Left lung (tissue), 4 donors: ENCODE measurements at regions not wholly inside any gene's neighbourhood (a gene's known extent, or its start where the extent isn't known, plus 50 kb on each side); places are given as distances from the start of the nearest gene placed in this dataset.

Source experiments
- ATAC-seq: fragments of 200-7000 bp; cut with Tn5 transposase; one replicate; pipeline ENCODE4 v1.9.1; 2020; ENCODE audit warnings: moderate library complexity
- DNase-seq, 4 donors: peaks; one replicate each; pipeline ENCODE4 v3.0.0-alpha.2; 2013 to 2020
- H3K27ac ChIP-seq, 2 donors: fragments of 200-600 bp; sonication (generic) in 1 of 2; one replicate each; pipeline versions ENCODE4 v1.5.0 to v1.8.0; 2020 to 2021
- H3K27me3 ChIP-seq, 2 donors: fragments of 200-600 bp; sonication (generic) in 1 of 2; one replicate each; pipeline versions ENCODE4 v1.5.0 to v1.8.0; 2020 to 2021
- H3K36me3 ChIP-seq, 2 donors: fragments of 200-600 bp; sonication (generic) in 1 of 2; one replicate each; pipeline versions ENCODE4 v1.5.0 to v1.8.0; 2020 to 2021
- H3K4me1 ChIP-seq, 2 donors: fragments of 200-600 bp; one replicate each; pipeline ENCODE4 v1.8.0; 2021
- H3K4me3 ChIP-seq, 2 donors: fragments of 200-600 bp; sonication (generic) in 1 of 2; one replicate each; pipeline versions ENCODE4 v1.5.0 to v1.8.0; 2020 to 2021; ENCODE audit warnings: mild to moderate bottlenecking in 1 of 2
- H3K9me3 ChIP-seq, 2 donors: fragments of 200-600 bp; sonication (generic) in 1 of 2; one replicate each; pipeline versions ENCODE4 v1.5.0 to v1.8.0; 2020 to 2021
- intact Hi-C, 2 donors: fragments of 100-400 bp; cut with DNase I; formaldehyde crosslinking; loops; one replicate each; pipeline versions ENCODE4 v1.11.2 to v1.14.2; 2022
- TF ChIP-seq, protein P1 (sequence below), 2 donors: fragments of 200-600 bp; sonication (generic) in 1 of 2; IDR thresholded peaks; one replicate each; pipeline versions ENCODE4 v1.5.0 to v1.8.0; 2021; ENCODE audit warnings: antibody characterized with exemption in 2 of 2
- donor health status: DM: no; HTN: yes; CAD: no.
- donor health status: DM: no; HTN: no; CAD: no.

DNA sequence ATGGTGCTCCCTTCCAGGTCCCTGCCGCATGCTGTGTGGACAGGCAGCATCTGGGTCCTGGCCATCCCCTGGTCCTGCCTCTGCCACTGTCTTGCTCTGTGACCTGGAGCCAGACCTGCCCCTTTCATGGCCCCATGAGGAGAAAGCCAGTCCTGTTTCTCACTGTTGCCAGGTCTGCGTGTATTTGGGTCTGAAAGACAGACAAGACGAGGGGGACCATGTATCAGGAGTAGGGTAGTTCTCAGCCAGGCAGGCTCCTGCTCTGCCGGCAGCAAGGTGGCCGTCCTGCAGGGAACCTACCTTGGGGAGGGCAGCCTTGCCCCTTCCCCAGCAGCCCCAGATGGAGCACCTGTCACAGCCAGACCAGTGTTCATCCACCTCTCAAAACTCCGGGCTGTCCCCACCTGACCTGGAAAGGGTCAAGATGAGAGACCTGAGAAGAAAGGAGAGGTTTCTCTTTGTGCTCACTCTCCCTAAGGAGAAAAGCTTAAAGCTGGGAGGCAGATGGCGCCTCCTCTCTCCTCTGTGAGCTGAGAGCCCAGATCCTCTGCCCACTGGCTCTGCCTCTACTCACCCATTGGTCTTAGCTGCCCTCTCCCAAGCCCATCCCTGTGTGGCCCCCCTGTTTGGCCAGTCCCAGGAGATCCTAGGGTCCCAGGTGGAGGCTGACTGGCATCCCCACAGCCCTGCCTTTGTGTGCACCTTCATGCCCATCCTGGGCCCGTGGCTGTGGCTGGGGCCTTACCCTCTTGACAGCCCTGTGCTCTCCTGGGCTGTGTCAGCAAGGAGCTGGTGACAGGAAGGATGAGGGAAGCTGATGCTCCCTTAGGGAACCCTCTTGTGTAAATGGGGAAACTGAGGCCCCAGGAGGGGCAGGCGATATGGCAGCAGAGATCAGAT is 116.1 kb upstream of the PCBD1 start:
- H3K4me1 ChIP-seq, result no peaks in the 10 kb centered on the region
- no peak for DNase-seq
- intact Hi-C loops, result no loop called here
- H3K36me3 ChIP-seq, result no peaks in the 10 kb centered on the region
- no peak for ATAC-seq
- H3K27me3 ChIP-seq, result peaks cover 0 to 33% of the 10 kb centered on the region in 2 donors
- no peaks in the 10 kb centered on the region for H3K9me3 ChIP-seq
- no peak overlapping the region for H3K27ac ChIP-seq
- H3K4me3 ChIP-seq, result no peak overlapping the region
- TF ChIP-seq, protein P1, sequence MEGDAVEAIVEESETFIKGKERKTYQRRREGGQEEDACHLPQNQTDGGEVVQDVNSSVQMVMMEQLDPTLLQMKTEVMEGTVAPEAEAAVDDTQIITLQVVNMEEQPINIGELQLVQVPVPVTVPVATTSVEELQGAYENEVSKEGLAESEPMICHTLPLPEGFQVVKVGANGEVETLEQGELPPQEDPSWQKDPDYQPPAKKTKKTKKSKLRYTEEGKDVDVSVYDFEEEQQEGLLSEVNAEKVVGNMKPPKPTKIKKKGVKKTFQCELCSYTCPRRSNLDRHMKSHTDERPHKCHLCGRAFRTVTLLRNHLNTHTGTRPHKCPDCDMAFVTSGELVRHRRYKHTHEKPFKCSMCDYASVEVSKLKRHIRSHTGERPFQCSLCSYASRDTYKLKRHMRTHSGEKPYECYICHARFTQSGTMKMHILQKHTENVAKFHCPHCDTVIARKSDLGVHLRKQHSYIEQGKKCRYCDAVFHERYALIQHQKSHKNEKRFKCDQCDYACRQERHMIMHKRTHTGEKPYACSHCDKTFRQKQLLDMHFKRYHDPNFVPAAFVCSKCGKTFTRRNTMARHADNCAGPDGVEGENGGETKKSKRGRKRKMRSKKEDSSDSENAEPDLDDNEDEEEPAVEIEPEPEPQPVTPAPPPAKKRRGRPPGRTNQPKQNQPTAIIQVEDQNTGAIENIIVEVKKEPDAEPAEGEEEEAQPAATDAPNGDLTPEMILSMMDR (IDR thresholded peaks at IDR 0.05), result no peak

DNA sequence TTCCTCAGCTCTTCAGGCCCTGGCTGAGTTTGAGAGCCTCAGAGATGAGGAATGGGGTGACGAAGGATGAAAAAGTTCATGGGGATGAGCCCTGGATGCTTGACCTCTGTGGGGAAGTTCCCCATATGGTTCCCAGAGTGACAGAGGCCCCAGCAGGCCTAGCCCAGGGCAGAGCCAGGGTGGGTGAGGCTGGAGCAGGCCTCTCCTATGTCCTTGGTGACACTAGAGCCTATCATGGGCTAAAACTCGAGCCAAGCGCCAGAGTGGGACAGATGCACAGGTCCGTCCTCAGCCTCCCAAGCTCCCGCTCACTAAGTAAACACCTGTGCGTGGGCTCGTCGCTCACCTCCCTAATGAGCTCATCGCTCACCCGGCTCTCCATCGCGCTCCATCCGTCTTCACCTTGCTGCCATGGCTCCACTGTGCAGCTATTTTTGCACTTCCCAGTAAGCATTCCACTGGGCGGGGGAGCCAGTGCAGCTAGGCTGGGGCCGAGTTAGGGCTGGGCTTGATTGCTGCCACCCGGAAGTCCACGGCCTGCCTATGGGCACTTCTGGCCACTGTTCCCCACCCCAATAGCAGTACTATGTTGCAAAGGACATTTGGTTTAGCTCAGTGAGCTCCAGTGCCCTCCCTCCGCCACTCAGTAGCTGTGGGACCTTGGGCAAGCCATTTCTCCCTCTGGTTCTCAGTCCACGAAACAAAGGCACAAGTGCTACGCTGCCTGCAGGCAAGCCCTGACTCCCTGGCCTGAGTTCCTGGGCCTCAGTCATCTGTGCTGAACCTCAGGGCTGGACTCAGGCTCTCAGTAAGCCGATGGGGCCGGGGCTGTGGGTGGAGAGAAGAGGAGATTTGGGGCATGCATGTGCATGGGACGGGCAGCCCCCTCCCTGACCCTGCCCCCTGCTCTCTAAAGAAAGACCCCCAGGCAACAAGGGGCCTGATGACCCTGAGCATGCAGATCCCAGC is 117.3 kb upstream of the PCBD1 start:
- TF ChIP-seq, protein P1 (IDR thresholded peaks at IDR 0.05), result no peak
- ATAC-seq, result no peak
- no peaks in the 10 kb centered on the region for H3K9me3 ChIP-seq
- no peaks in the 10 kb centered on the region for H3K36me3 ChIP-seq
- peaks cover 0 to 33% of the 10 kb centered on the region in 2 donors for H3K27me3 ChIP-seq
- no peak overlapping the region for H3K27ac ChIP-seq
- no peak for DNase-seq
- H3K4me1 ChIP-seq, result no peaks in the 10 kb centered on the region
- intact Hi-C loops, result no loop called here
- no peak overlapping the region for H3K4me3 ChIP-seq

DNA sequence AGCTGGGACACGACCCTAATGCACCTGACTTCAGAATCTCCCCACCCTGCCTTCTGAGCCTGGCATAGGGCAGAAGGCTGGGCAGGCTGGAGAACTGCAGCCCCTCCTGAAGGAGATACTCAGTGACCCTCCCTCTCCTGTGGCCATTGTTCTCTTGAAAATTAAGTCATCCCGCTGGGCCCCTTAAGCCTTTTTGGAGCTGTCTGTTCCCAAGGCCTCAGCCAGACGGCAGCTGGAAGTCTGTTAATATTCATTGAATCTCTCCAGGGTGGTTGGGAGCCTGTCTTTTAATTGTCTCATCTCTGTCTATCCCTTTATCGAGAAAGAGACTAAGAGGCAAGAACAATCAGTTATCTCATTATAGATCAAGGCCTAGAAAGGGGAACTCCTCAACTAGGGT is 118.1 kb upstream of the PCBD1 start:
- ATAC-seq, result no peak
- H3K36me3 ChIP-seq, result no peaks in the 10 kb centered on the region
- H3K27me3 ChIP-seq, result peaks cover 0 to 28% of the 10 kb centered on the region in 2 donors
- H3K27ac ChIP-seq, result no peak overlapping the region
- TF ChIP-seq, protein P1 (IDR thresholded peaks at IDR 0.05), result no peak
- H3K9me3 ChIP-seq, result no peaks in the 10 kb centered on the region
- intact Hi-C loops, result no loop called here
- no peak overlapping the region for H3K4me3 ChIP-seq
- DNase-seq, result no peak
- no peaks in the 10 kb centered on the region for H3K4me1 ChIP-seq

DNA sequence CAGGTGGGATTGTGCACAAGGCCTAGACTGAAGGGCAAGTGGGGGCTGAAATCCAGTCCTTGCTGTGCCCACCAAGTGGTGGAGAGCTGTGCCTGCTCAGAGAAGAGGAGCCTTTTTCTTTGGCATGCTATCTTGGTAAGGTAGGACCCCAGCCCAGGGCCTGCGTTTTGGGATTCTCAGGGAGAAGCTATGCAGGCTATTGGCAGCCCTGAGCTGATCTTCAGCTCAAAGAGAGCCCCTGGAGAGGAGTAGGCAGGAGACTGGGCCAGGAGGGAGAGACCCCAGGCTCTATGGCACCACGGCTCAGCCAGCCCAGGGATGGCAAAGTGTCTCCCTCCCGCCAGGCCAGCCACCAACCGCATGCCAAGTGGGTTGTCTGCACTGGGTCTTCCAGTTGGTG is 119.2 kb upstream of the PCBD1 start:
- DNase-seq (no peak), ATAC-seq (no peak)
- Histone ChIP-seq H3K4me1 (no peaks in the 10 kb centered on the region), H3K27me3 (peaks cover 0 to 28% of the 10 kb centered on the region in 2 donors), H3K27ac (no peak overlapping the region), H3K36me3 (no peaks in the 10 kb centered on the region), H3K4me3 (no peak overlapping the region), H3K9me3 (no peaks in the 10 kb centered on the region)
- TF ChIP-seq, protein P1 (IDR thresholded peaks at IDR 0.05), result no peak
- intact Hi-C loops, result no loop called here

DNA sequence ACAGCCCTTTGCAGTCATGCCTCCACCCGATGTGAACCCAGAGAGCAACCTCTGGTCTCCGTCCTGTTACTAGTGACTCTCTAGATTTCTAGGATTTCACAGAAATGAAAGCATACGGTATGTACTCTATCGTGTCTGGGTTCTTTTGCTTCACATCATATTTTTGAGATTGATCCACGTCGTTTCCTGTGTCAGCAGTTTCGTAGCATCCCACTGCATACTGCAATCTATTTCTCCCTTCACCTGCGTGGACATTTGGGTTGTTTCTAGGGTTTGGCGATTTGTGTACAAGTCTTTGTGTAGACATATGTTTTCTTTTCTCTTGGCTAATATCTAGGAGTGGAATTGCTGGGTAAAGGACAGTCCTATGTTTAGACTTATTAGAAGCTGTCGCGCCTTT is 119.8 kb upstream of the PCBD1 start:
- Histone ChIP-seq H3K4me3 (no peak overlapping the region), H3K4me1 (no peaks in the 10 kb centered on the region), H3K36me3 (no peaks in the 10 kb centered on the region), H3K27me3 (peaks cover 0 to 28% of the 10 kb centered on the region in 2 donors), H3K9me3 (no peaks in the 10 kb centered on the region), H3K27ac (no peak overlapping the region)
- TF ChIP-seq, protein P1 (IDR thresholded peaks at IDR 0.05), result no peak
- ATAC-seq (no peak), DNase-seq (no peak)
- intact Hi-C loops, result no loop called here
